ENCODE measurements at regions not wholly inside any gene's neighbourhood (a gene's known extent, or its start where the extent isn't known, plus 50 kb on each side); places are given as distances from the start of the nearest gene placed in this dataset.

DNA sequence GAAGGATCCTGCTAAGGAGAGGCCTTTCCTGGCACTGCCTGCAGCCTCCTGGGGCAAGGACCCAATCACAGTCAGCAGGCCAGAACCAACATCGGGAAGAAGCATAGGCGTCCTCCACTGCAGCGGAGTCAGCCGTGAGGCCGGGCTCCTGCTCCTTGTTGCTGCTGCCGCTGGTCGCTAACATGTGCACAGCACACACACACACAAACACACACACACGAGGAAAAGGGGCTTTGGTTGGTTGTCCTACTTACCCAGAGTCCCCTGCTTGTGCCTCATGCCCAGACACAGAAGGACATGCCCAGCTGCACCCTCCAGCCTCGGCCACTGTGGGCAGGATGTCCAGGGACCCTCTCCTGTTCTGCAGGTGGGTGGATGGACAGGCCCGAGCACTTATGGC, 209.4 kb downstream of the GLI2 start:
- TF ChIP-seq EZH2 (IDR thresholded peaks at IDR 0.05; ENCODE audit: borderline replicate concordance) = no peak
- TF ChIP-seq, protein P1, sequence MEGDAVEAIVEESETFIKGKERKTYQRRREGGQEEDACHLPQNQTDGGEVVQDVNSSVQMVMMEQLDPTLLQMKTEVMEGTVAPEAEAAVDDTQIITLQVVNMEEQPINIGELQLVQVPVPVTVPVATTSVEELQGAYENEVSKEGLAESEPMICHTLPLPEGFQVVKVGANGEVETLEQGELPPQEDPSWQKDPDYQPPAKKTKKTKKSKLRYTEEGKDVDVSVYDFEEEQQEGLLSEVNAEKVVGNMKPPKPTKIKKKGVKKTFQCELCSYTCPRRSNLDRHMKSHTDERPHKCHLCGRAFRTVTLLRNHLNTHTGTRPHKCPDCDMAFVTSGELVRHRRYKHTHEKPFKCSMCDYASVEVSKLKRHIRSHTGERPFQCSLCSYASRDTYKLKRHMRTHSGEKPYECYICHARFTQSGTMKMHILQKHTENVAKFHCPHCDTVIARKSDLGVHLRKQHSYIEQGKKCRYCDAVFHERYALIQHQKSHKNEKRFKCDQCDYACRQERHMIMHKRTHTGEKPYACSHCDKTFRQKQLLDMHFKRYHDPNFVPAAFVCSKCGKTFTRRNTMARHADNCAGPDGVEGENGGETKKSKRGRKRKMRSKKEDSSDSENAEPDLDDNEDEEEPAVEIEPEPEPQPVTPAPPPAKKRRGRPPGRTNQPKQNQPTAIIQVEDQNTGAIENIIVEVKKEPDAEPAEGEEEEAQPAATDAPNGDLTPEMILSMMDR (IDR thresholded peaks at IDR 0.05; ENCODE audit: poor library complexity) = no peak
